ENCODE measurements at regions not wholly inside any gene's neighbourhood (a gene's known extent, or its start where the extent isn't known, plus 50 kb on each side); places are given as distances from the start of the nearest gene placed in this dataset.
A peak's percentile ranks its signal among the peaks of the same experiment; 100 is the strongest.

GRCh38 chr6:6704103-6705060 lies 115.9 kb downstream of the LY86 start:
- DNase-seq, result no peak

- no peak for DNase-seq
Measured at GRCh38 chr6:6705061-6705425, 116.5 kb downstream of the LY86 start.

- no peak for DNase-seq
Measured at GRCh38 chr6:6705915-6706675, 117.6 kb downstream of the LY86 start.

- DNase-seq, result no peak
Measured at GRCh38 chr6:6707143-6707542, 118.6 kb downstream of the LY86 start.

GRCh38 chr6:6709106-6709505 lies 120.6 kb downstream of the LY86 start:
- no peak for DNase-seq

GRCh38 chr6:6711031-6711785 lies 122.7 kb downstream of the LY86 start:
- DNase-seq, result no peak

- peak; percentile 21 to 25 for DNase-seq
Measured at GRCh38 chr6:6711832-6712448, 123.4 kb downstream of the LY86 start.

GRCh38 chr6:6712449-6713403 lies 124.2 kb downstream of the LY86 start:
- DNase-seq, result no peak

GRCh38 chr6:6713657-6714056 lies 125.1 kb downstream of the LY86 start:
- no peak for DNase-seq

- no peak for DNase-seq
Measured at GRCh38 chr6:6714118-6714897, 125.8 kb downstream of the LY86 start.

GRCh38 chr6:6714953-6715352 lies 126.4 kb downstream of the LY86 start:
- DNase-seq, result no peak

GRCh38 chr6:6715465-6715864 lies 126.9 kb downstream of the LY86 start:
- no peak for DNase-seq

GRCh38 chr6:6716998-6717763 lies 128.7 kb downstream of the LY86 start:
- no peak for DNase-seq

GRCh38 chr6:6717953-6718352 lies 129.4 kb downstream of the LY86 start:
- no peak for DNase-seq

- DNase-seq, result no peak
Measured at GRCh38 chr6:6721606-6722005, 133.1 kb downstream of the LY86 start.

- no peak for DNase-seq
Measured at GRCh38 chr6:6722195-6722594, 133.7 kb downstream of the LY86 start.

- no peak for DNase-seq
Measured at GRCh38 chr6:6723361-6723760, 134.8 kb downstream of the LY86 start.

- no peak for DNase-seq
Measured at GRCh38 chr6:6723921-6724538, 135.5 kb downstream of the LY86 start.

Data from activated T-cell treated with anti-CD3 and anti-CD28 coated beads, Interleukin-2, amount 50 U/mL, for 48 hours (primary cell).